NB4 (cell line): ENCODE measurements at regions not wholly inside any gene's neighbourhood (a gene's known extent, or its start where the extent isn't known, plus 50 kb on each side); places are given as distances from the start of the nearest gene placed in this dataset.

Experiments
- DNase-seq: peaks from one replicate; pipeline ENCODE4 v3.0.0; 2010; ENCODE audit warnings: low read depth
- H3K4me3 ChIP-seq: one replicate; pipeline ENCODE4 v1.5.1; 2011; ENCODE audit warnings: mild to moderate bottlenecking, low read depth, low read length, moderate library complexity
- CTCF ChIP-seq: IDR thresholded peaks from one replicate; pipeline ENCODE4 v1.5.1; 2012; ENCODE audit warnings: low read depth, low read length
- MAX ChIP-seq: IDR thresholded peaks from 2 replicates; pipeline ENCODE4 v1.6.1; 2011; ENCODE audit warnings: low read depth, low read length
- MYC ChIP-seq: IDR thresholded peaks from 2 replicates; pipeline ENCODE4 v1.6.1; 2011; ENCODE audit warnings: low read depth, low read length
- POLR2A ChIP-seq: IDR thresholded peaks from 2 replicates; pipeline ENCODE4 v1.6.1; 2011; ENCODE audit warnings: mild to moderate bottlenecking; ENCODE audit not compliant: insufficient read length; ENCODE audit errors: extremely low read depth

GRCh38 chr5:143581147-143581546 is 177.7 kb upstream of the NR3C1 start:
- H3K4me3 ChIP-seq: no peak overlapping the region

DNA sequence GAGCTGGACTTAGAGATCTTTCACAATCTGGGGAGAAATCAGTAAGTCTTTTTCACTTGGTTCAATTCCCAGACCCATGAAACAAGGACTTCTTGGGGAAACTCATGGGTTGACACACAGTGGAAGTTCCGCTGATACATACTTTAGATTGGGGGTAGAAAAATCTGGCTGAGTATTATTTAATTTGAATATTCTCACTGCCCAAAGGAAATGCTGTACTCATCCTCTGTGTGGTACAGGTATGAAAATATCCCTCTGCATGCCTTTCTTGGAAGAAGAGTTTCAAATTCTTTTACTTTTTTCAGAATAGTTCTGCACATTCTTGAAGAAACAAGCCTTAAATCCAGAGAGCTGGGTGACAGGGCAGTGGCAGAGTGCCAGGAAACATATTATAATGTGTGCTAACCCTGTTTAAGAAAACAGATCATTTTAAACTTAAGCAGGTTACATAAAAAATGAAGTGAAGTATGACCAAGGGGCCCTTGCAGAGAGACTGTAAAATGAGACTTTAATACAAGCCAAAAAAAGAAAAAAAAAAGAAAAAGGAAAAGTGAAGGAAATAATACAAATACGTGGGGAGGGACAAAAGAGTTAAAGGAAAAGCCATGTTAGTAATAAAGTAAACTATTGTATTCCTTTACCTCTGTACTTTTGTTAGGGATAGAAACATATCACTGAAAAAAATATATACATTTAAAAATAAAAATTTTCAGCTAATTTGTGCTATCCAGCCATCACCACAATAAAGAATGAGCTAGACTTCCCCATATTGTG is 173.4 kb upstream of the NR3C1 start:
- no peak for DNase-seq
- TF ChIP-seq MYC (no peak), MAX (no peak), CTCF (no peak), POLR2A (no peak)
- H3K4me3 ChIP-seq: no peak overlapping the region

More at GRCh38 chr5:143581147-143581546, 177.7 kb upstream of the NR3C1 start:
- TF ChIP-seq POLR2A: no peak
- no peak for TF ChIP-seq MYC
- TF ChIP-seq CTCF: no peak
- TF ChIP-seq MAX: no peak
- no peak for DNase-seq

DNA sequence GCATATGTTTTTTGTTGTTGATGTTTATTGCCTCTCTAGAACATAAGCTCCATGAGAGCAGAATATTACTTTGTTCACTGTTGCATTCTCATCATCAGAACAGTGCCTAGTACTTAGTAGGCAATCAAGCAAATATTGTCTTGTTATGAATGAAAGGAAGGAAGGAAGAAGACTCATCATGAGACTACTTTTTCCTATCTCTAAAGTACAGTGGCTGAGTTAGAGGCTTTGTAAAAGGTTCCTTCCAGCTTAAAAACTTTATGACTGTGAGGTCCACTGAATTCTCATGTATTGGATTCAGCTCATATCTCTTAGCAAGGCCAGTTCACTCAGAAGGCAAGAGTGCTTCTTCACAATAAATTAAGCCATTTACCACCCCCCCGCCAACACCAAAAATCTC is 171.8 kb upstream of the NR3C1 start:
- no peak for TF ChIP-seq CTCF
- no peak for TF ChIP-seq POLR2A
- H3K4me3 ChIP-seq: no peak overlapping the region
- no peak for DNase-seq

DNA sequence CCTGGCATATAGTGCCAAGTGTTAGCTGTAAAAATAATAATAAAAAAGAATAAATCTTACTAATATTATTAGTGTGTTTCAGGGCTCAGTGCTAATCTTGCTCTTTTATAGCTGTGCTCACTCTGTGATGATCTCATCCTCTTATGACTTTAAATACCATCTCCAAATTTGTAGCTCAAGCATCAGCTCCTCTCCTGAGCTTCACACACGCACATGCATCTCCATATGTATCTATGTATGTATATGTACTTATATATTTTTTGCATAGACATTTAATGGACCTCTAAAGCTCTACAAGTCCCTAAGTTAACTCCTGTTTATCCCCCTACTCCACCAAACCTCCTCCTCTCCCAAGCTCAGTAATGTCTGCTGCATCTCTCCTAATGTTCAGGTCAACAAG is 170.8 kb upstream of the NR3C1 start:
- TF ChIP-seq MAX: no peak
- no peak for TF ChIP-seq POLR2A
- TF ChIP-seq CTCF: no peak
- TF ChIP-seq MYC: no peak
- no peak overlapping the region for H3K4me3 ChIP-seq
- no peak for DNase-seq

GRCh38 chr5:143573568-143574170 is 170.2 kb upstream of the NR3C1 start:
- H3K4me3 ChIP-seq: no peak overlapping the region
- TF ChIP-seq POLR2A (no peak), MYC (no peak), CTCF (no peak), MAX (no peak)
- DNase-seq: no peak
